Epithelial cell of prostate (primary cell): ENCODE measurements at regions not wholly inside any gene's neighbourhood (a gene's known extent, or its start where the extent isn't known, plus 50 kb on each side); places are given as distances from the start of the nearest gene placed in this dataset.
"Not testable (repeated sequence)": the region's sequence is repeated elsewhere in the genome, so short reads cannot be mapped to it uniquely, and the experiment has no call there.

Source experiments
- DNase-seq: peaks from one replicate; pipeline ENCODE4 v3.0.0-alpha.2; 2011; ENCODE audit warnings: low read depth, low spot score
- H3K27ac ChIP-seq: fragments of 450-650 bp; 2 replicates; pipeline ENCODE4 v1.5.1; 2017; ENCODE audit warnings: mild to moderate bottlenecking

DNA sequence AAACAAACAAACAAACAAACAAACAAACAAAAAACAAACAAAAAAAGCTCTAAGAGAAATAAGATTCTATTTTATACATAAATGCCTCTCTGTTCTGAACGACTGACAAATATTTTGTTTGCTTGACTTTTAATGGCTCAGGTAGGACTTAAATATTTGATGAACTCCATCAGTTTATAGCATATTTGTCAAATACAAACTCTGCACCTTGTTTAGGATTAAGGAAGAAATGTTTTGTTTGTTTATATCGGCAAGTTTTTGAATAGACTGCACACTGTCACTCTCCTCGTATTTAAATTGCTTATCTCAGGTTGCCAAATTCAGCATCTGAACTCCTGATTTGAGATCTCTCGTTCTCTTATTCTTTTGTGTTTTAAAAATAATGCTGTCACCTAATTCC lies 1499.7 kb upstream of the SLC10A2 start:
- DNase-seq = no peak
- no peak overlapping the region for H3K27ac ChIP-seq

DNA sequence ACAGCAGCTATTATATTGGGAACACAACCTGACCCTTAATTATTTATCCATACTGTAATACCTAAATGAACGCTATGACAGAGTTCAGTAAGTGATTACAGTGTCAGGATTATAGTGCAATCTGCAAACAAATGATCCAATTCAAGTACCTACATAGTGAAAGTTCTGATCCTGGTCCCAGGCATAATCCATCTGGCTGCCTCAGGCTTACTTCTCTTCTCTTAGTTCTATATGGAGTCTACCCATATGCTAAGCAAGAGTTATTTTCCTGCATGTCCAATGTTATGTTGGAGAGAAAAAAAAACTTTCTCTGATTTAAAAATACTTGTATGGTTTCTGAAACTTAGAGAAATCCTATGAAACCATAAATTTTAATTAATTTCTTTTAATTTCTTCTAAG lies 1487.7 kb upstream of the SLC10A2 start:
- H3K27ac ChIP-seq = no peak overlapping the region
- DNase-seq = no peak

DNA sequence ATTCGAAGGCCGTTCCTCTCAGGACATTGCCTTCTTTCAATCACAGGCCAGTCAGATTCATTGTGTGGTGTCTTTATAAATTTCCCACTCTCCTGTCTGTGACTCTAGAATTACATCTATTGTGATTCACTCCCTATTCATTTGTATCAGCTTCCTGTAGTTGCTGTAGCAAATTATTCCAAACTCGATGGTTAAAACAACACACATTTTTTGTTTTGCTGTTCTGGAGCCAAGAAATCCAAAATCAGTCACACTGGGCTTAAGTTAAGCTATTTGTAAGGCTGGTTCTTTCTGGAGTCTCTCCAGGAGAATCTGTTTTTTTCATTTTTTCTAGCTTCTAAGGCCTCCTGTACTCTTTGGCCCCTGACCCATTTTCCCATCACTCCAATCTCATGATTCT lies 1487.0 kb upstream of the SLC10A2 start:
- H3K27ac ChIP-seq = no peak overlapping the region
- no peak for DNase-seq

DNA sequence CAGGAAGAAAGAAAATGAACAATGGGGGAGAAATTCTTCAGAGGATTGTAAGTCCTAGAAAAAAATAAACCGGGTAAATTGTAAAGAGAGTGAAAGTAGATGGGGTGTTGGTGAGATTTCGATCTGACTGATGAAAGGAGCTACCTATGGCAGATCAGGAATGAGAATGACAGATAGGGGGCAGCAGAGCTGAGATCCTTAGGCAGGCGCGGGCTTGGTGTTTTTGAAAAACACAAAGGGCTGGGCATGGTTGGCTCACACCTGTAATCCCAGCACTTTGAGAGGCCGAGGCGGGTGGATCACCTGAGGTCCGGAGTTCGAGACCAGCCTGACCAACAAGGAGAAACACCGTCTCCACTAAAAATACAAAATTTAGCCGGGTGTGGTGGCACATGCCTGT lies 1468.6 kb upstream of the SLC10A2 start:
- H3K27ac ChIP-seq = no peak overlapping the region
- DNase-seq = no peak

DNA sequence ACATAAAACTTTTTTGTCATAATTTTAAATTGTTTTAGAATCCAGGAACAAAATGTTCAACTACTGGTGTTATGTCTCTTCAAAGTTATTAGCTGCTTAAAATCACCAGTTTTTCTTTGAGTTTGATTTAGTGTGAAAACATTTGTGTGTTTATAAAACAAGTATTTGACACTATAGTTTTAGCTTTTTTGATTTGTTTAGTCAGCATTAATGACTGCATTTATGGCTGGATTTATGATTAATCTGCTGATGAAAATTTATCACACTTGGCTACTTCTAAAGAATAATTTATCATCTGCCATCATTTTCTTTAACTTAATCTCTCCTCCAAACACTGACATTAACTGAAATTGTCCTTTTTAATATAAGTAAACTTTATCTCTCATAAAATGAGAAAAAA lies 1465.9 kb upstream of the SLC10A2 start:
- no peak overlapping the region for H3K27ac ChIP-seq
- DNase-seq = no peak

DNA sequence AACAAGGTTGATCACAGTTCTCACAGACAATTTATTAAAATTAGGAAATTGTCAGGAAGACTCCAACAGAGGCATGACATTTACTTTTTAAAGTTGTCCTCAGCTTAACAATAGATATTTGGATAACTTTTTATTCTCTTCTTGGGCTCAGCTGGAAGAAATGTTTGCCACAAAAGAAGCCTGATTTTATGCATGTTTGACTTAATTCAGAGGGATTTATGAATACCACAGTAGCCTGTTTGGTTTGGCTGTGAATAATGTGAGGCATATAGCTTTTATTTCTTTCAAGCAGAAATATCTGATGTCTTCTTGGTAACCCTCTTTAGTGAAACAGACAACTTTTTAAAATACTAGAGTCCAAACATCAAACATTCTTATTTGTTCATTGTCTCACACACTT lies 1464.5 kb upstream of the SLC10A2 start:
- no peak overlapping the region for H3K27ac ChIP-seq
- DNase-seq = no peak

DNA sequence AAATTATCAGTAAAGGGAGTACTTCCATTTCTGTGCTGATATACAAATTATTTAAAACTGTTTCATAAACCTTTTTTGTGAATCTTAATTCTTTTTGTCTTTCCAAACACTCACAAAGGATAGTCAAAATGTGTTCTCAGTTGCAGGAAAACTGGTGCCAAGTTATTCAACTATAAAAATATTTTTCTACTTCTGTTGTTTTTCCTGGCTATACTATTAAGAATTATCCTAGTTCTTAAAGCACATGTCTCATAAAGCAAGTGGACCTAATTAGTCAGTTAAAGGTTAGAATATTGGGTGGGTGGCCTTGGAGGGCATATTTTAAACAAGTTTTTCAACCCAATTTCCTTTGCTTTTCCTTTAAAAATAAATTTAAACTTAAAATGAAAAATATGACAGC lies 1460.3 kb upstream of the SLC10A2 start:
- no peak overlapping the region for H3K27ac ChIP-seq
- no peak for DNase-seq

DNA sequence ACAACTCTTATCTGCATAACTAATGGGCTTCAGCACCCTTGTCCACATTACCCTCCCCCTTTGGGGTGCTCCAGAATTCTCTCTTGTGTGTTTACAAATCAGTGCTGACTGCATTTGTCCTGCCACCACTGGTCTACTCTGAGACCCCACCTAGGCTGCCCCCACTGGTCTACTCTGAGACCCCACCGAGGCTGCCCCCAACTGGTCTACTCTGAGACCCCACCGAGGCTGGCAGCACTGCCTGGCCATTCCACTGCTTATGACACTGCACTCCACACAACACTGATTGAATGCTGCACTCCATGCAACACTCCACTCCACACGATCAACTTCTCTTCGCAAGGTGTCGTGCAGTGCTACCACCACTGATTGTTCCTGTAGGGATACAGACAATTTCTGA lies 1459.2 kb upstream of the SLC10A2 start:
- DNase-seq = no peak
- no peak overlapping the region for H3K27ac ChIP-seq

DNA sequence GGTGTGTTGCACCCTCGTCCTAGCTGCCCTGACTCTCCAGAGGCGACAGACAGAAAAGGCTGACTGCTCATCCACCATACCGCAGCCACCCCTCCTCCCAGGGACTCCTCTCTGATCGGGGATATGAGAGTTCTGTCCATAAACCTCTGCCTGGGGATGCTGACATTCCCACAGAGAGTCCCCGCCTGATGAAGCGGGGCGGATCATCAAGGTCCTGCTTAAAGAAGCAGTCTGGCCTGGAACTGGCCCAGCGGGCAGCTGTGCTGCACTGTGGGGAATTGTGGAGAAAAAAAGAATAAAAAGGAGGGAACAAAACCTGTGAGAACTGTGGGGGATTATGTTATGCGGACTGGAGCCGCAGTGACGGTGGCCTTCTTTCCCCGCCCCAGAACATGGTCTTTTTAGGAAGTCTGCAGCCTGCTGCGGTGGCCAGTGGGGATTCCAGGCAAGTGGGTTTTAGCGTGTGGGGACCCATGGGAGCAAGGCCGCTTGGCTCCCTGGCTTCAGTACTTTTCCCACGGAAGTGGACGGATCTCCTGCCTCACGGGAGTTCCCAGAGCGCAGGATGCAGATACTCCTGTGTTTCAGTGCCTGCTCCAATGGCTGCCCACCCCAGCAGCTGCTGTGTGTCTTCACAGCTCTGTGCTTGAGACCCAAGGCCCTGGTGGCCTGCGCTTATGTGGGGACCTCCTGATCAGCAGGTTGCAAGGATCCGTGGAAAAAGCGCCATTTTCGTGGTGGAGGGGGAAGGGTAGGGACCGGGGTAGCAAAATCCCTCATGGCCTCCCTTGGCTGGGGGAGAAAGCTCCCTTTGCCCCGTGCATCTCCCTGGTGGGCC lies 1456.2 kb upstream of the SLC10A2 start:
- no peak for DNase-seq
- H3K27ac ChIP-seq = no peak overlapping the region

DNA sequence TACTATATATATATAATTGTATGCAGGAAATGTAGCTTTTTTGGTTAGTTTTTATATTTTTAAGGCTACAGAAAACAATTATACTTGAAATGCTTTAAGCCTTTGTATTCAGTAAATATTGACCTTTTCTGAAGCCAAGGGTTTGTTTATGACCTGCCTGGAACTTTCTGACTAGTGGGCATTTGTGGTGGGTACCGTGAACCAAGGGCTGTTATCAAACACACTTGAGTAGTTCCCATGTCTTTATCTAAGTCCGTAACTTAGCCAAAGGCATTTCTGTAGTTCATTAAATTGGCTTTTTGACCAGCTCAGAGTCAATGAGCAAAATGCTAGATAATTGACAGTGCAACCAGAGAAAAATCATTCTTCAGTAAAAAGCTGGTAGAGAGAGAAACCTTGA lies 1444.2 kb upstream of the SLC10A2 start:
- H3K27ac ChIP-seq = no peak overlapping the region
- DNase-seq = no peak

DNA sequence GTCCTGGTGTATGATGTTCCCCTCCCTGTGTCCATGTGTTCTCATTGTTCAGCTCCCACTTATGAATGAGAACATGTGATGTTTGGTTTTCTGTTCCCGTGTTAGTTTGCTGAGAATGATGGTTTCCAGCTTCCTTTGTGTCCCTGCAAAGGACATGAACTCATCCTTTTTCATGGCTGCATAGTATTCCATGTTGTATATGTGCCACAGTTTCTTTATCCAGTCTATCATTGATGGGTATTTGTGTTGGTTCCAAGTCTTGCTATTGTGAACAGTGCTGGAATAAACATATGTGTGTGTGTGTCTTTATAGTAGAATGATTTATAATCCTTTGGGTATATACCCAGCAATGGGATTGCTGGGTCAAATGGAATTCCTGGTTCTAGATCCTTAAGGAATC lies 1427.3 kb upstream of the SLC10A2 start:
- DNase-seq, H3K27ac ChIP-seq: not testable (repeated sequence)

DNA sequence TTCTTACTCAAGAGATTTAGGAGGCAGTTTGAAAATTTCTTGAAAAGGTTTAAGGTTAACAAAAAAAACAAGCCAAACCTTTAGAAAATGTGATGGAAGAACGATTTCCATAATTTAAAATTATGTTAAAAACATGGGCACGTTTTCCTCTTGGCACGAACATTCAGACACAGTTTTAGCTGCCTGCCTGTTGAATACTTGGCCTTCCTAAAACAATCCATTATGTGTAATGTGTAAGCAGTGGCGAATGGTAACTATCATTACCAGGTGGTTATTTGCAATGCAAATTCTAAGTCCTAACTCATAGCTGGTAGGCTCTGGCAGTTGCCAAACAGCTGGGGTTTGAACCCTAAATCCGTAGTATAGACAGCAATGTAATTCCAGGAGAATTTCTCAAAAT lies 1425.7 kb upstream of the SLC10A2 start:
- no peak overlapping the region for H3K27ac ChIP-seq
- DNase-seq = no peak

DNA sequence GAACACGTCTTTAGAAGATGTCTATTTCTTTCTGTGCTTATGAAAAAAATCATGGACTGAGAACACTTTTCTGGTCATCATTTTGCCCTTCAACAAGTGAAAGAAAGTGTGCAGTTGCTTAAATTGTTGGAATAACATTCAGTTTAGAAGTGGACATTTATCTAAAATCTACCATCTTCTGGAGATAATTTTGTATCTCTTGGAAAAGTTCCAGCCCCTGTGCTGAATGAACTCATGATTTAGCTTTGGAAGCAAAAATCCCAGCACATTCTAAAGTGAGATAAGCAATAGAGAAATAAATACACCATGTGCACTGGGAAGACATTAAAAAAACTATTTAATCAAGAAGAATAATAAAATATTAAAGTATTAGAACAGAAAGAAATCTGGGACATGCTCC lies 1420.8 kb upstream of the SLC10A2 start:
- no peak overlapping the region for H3K27ac ChIP-seq
- DNase-seq = no peak

DNA sequence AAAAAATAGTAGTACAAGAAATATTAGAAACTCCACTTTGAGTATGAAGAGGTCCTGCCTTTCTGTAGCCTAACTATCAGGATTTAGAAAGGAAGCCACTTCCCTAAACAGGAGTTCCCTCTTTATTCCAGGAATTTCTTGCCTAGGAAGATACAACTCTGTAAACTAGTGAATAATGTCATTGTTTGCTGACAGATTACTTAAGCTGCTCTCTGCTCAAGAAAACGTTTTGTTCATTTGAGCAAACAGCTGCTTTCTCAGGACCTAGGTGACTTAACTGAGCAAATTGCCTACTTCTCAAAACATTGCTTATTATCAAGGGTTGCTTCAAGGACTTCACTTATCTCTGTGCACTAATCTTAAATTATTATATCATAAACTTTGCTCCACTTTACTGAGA lies 1419.4 kb upstream of the SLC10A2 start:
- DNase-seq = no peak

DNA sequence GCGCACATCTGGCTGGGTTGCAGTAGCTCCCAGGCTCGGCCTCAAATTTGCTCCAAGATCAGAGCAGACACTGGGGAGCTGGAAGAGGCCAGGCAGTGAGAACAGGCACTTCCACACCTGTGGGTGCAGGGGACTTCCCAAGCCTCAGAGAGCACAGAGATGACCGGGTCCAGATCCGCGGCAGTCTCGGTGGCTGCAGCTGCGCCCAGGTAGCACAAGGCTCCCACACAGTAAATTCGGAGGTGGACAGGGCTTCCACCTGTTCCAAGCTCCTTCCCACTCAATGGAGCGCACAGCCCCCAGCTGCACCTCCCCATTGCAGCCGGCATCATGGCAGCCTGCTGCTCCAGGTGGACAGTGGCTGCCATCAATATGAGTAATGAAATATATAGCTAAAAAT lies 1417.4 kb upstream of the SLC10A2 start:
- H3K27ac ChIP-seq = no peak overlapping the region
- no peak for DNase-seq

More for the DNA sequence above, 1419.4 kb upstream of the SLC10A2 start:
- no peak overlapping the region for H3K27ac ChIP-seq

DNA sequence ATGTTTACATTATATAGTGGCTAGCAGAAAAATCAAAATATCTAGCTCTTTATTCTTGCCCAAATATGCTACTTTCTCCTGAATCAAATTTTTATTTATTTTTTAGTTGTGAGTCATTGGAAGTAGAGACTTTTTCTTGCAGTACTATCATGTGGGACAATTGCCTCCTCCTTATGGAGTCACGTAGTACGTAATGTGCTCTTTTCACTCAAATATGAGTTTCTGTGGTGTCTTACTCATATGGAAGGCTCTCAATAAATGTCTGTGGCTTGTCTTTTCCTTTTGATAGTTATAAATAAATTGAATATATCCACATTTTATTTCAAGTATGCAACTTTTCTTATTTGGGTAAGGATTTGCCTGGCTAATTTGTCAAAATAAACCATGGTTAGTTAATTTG lies 1411.0 kb upstream of the SLC10A2 start:
- no peak for DNase-seq
- no peak overlapping the region for H3K27ac ChIP-seq

DNA sequence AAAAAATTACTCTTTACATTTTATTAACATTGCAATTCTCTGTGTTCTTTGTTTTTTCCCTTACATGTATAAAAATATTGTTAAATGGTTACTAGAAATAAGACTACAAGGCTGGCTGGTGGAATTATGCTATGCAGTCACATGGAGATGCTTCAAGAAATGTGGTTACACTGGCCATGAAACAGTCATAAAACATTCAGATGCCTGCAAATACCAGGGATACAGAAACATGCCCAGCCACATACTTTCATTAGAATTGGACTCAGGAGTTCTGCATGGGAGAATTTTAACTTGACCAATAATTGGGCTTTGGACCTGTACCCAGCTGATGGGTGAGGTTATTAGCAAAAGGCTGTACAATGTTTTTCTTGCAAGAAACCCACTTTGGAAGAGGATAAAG lies 1407.7 kb upstream of the SLC10A2 start:
- no peak for DNase-seq
- H3K27ac ChIP-seq = no peak overlapping the region

DNA sequence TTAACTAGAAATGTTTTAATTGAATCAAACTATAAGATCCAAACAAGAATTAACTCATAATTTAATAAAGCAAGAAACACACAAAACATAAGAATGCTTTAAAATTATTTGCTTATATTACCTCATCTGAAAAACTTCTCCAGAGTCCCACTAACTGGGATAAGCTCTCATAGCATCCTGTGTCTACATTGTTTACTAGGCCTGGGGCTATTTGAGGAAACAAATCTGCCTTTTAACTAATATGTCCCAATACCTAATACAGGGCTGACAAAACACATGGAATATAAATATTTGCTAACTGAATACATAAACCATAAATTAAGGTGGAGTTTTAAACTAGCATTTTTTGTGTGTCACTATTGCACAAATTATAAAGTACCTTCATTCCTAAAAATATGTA lies 1399.8 kb upstream of the SLC10A2 start:
- H3K27ac ChIP-seq = no peak overlapping the region
- no peak for DNase-seq

DNA sequence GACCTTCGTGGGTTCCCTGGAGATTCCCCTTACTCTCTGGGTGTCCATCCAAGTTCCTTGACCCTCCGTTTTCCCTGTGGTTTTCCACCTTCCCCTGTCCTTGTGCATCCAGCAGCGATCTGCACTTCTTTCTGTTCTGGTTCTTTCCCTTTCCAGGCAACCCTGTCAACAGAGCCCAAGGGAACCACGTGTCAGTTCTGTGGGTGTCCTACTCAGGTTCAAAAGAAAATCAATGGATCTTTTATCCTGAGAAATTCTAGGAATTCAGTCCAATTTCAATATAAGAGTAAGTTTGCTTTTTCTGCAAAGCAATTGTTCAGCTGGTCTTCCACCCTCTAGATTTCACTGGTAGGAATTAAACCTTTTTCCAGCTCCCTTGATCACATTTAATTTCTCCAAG lies 1394.8 kb upstream of the SLC10A2 start:
- no peak overlapping the region for H3K27ac ChIP-seq
- no peak for DNase-seq

DNA sequence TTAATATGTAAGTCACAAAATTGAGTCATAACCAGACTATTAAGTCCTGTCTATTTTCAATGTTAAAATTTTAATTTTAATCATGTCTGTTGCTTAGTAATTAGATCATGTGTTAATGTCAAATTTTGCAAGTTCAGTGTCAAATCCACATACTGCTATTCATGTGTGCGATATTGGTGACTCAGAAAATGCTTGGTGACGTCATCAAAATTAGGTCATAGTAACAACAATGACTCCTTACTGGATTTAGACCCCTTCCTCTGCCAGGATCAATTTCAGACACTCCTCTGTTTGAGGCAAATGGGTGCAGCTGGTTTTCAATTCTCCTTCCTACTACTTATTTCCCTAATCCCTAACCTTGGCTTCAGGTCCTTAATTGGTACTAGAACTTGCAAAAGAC lies 1394.3 kb upstream of the SLC10A2 start:
- H3K27ac ChIP-seq = no peak overlapping the region
- no peak for DNase-seq

DNA sequence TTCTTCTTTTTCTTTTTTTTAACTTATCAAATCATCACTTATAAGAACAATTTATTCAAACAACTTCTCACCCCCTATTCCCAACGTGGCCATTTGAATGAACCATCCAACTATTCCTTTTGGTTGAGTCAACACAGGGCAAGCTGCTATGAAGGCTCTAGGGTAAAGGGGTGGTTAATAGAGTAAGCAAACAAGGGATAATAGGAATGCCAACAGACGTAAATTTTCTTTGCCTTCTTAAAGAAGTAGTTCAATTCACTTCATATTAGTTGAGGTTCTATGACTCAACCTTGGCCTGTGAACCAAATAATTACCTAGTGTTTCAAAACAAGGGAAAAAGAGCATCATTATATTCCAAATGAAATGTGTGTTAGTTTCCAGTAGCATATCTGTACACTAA lies 1383.8 kb upstream of the SLC10A2 start:
- no peak for DNase-seq
- no peak overlapping the region for H3K27ac ChIP-seq

DNA sequence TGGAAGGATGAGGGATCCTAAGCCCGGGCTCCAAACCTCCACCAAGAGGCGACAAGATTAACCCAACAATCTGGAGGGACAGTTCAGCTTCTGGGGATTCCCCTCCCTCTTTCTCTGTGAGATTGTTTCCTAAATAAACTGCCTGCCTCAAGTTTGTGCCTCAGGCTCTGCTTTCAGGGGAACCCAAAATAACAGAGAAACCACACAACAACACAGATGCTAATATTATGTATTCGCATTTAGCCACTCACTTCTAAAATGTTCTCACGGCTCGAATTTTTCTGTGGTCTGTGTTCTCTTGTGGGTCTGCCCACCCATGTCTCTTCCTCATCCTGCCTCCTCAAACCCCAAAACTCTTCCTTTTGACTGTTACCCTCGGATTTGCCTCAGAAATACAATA lies 1381.1 kb upstream of the SLC10A2 start:
- no peak for DNase-seq
- H3K27ac ChIP-seq = no peak overlapping the region

DNA sequence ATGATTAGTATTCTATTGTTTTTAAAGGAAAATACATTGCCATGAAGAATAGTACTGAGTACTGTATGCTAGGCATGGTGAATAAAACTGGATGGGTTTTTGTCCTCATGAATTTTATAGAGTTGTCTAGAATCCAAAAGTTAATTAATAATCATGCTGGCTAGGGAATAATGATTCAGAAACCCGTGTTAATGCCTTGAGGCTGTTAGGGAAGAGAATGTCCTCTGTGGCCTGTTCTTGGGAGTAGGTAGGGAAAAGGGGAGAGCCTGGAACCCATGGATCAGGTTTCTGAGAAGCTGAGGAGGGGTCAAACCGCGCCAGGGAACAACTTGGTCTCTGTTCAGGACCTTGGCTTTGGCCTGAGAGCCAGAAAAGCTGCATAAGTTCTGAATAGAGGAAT lies 1376.3 kb upstream of the SLC10A2 start:
- peak overlapping the region; percentile 22 for H3K27ac ChIP-seq
- no peak for DNase-seq
